NCI-H2227 (cell line): ENCODE measurements at regions not wholly inside any gene's neighbourhood (a gene's known extent, or its start where the extent isn't known, plus 50 kb on each side); places are given as distances from the start of the nearest gene placed in this dataset.

Experiments used
- DNase-seq: peaks from one replicate; lab custom pipeline; 2025; ENCODE audit not compliant: unreplicated experiment; lab: John Stamatoyannopoulos, UW

- DNase-seq = no peak
Observed at GRCh38 chr5:111914966-111915636, 158.1 kb upstream of the NREP start.

- no peak for DNase-seq
Observed at GRCh38 chr5:111902436-111902835, 145.4 kb upstream of the NREP start.

- no peak for DNase-seq
Observed at GRCh38 chr5:111901296-111901695, 144.3 kb upstream of the NREP start.

- DNase-seq = no peak
Observed at GRCh38 chr5:111892949-111893348, 136.0 kb upstream of the NREP start.

GRCh38 chr5:111887706-111888105 lies 130.7 kb upstream of the NREP start:
- no peak for DNase-seq

GRCh38 chr5:111869681-111870080 lies 112.7 kb upstream of the NREP start:
- no peak for DNase-seq

- no peak for DNase-seq
Observed at GRCh38 chr5:111865356-111865755, 108.4 kb upstream of the NREP start.

GRCh38 chr5:111863801-111864200 lies 106.8 kb upstream of the NREP start:
- DNase-seq = no peak

GRCh38 chr5:111859533-111860270 lies 102.7 kb upstream of the NREP start:
- no peak for DNase-seq

- DNase-seq = peak; percentile 61
Observed at GRCh38 chr5:111859031-111859430, 102.0 kb upstream of the NREP start.

- no peak for DNase-seq
Observed at GRCh38 chr5:111857623-111858022, 100.6 kb upstream of the NREP start.

GRCh38 chr5:111856876-111857466 lies 100.0 kb upstream of the NREP start:
- no peak for DNase-seq

GRCh38 chr5:111855356-111855755 lies 98.4 kb upstream of the NREP start:
- peak; percentile 51 for DNase-seq

- DNase-seq = no peak
Observed at GRCh38 chr5:111854186-111854585, 97.2 kb upstream of the NREP start.

- DNase-seq = peak; percentile 18
Observed at GRCh38 chr5:111853748-111854147, 96.8 kb upstream of the NREP start.

- no peak for DNase-seq
Observed at GRCh38 chr5:111851631-111852548, 94.9 kb upstream of the NREP start.

- DNase-seq = peak; percentile 34
Observed at GRCh38 chr5:111848476-111848875, 91.5 kb upstream of the NREP start.

- DNase-seq = no peak
Observed at GRCh38 chr5:111847052-111847925, 90.3 kb upstream of the NREP start.

GRCh38 chr5:111840036-111840674 lies 83.2 kb upstream of the NREP start:
- DNase-seq = no peak

- no peak for DNase-seq
Observed at GRCh38 chr5:111839438-111839837, 82.4 kb upstream of the NREP start.
